SK-MEL-5 (cell line): ENCODE measurements at regions not wholly inside any gene's neighbourhood (a gene's known extent, or its start where the extent isn't known, plus 50 kb on each side); places are given as distances from the start of the nearest gene placed in this dataset.
A peak's percentile ranks its signal among the peaks of the same experiment; 100 is the strongest.
"Not testable (repeated sequence)": the region's sequence is repeated elsewhere in the genome, so short reads cannot be mapped to it uniquely, and the experiment has no call there.

Experiments used
- DNase-seq: peaks from one replicate; pipeline ENCODE4 v3.0.0-alpha.2; 2016; ENCODE audit warnings: low read depth, low spot score
- in situ Hi-C: cut with HindIII; loops from 2 replicates; pipeline ENCODE4 v1.10.0; 2016; ENCODE audit warnings: low sequenced_read_pairs, high pct_unique_total_duplicates, low pct_unique_long_range_greater_than_20kb

DNA sequence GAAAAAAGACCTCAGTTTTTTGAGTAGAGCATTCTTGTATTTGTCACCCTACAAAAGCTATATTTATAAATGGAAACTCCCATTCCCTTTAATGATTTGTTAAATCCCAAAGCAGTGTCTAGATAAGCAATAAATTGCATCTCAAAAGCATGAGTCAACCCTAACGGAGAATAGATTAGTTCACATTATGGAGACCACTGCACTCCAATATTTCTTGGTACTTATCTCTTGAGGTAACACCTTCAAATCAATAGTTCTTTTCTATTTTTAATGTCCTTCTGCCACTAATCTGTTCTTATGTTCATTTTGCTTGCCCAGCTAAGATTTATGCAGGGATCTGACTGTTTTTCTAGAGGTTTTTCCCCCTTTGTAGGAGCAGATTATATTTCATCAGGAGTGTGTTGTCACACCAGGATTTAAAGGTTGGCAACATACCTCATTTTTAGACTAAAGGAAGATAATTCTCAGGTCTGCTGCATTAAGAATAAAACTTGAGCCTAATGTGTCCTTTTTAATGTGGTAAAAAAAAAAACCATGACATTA, 91.4 kb upstream of the ADGRG2 start:
- no peak for DNase-seq
- in situ Hi-C loops, result no loop called here

DNA sequence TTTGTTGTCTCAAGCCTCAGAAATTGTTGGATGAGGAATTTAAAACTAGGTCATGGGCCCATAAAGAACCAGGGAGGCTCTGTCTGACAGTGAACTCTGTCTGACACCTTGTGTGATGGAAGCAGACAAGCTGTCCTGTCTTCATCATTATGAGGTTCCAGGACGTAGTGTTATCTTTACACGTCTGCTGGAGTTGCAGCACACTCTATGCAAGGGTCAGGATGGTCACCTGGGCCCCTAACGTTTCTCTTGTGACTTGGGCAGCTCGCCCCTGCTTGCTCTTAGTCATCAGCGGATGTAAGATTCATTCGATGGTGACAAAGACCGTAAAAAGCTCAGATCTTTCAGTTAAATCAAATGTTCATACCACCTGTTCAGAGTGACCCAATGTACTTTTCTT, 92.0 kb upstream of the ADGRG2 start:
- in situ Hi-C loops, result no loop called here
- DNase-seq, result no peak

DNA sequence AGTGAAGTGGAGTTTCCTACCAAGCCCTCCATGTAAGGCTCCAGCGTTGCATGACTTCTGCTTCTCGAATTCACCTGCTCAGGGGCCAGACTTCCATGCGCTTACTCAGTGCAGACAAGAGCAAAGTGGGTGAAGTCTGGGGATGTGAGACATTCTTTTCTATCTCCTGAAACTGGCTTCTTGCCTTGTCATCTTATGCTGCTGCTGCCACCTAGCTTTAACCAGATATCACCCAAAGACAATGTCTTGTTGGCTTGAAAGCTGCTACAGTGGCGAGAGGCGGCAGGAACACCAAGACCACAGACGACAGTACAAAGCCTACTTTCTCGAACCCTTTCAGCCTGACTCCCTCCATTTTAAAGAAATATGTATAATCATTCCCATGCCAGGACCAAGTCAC, 103.6 kb upstream of the ADGRG2 start:
- peak; percentile 17 for DNase-seq
- in situ Hi-C loops, result no loop called here

DNA sequence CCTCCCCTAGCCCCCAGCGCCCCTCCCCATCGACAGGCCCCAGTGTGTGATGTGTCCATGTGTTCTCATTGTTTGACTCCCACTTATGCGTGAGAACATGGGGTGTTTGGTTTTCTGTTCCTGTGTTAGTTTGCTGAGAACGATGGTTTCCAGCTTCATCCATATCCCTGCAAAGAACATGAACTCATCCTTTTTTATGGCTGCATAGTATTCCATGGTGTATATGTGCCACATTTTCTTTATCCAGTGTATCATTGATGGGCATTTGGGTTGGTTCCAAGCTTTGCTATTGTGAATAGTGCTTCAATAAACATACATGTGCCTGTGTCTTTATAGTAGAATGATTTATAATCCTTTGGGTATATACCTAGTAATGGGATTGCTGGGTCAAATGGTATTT, 107.6 kb upstream of the ADGRG2 start:
- DNase-seq, in situ Hi-C loops: not testable (repeated sequence)

DNA sequence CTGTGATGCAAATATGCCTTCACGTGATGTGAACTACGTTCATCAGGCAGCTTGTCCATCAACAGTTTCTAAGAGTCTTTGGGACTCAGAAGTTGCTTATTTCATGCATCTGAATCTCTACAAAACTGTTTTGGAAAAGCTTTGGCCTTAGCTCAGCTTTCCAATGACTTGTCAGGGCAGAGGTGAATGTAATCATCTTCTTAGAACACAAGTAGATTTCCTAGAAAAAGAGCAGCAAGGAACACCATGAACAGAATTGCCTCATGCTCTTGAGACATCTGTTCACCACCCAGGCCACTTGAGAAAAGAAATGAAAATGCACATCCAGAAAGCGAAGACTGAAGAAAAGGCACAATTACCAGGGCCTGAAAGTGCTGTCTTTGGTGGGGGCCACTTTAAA, 105.8 kb upstream of the PDHA1 start:
- in situ Hi-C loops, result no loop called here

DNA sequence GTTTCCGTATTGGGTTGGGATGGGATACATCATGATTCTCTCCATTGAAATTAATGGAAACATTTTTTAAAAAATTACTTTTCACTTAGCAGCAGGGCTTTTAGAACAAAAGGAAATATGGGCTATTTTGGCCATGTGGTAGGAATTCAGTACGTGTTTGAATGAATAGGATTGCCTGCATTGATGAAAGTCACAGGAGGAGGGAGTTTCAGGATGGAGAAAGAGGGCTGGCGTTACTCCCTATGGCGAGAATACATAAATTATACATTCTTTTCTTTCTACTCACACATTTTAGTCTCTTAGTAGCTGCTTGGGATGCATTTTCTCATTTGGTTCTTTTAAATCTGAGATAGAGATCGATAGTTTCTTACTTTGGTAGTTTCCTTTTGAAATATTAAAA, 100.3 kb upstream of the PDHA1 start:
- DNase-seq, result no peak
- in situ Hi-C loops, result no loop called here

More for the DNA sequence above, 105.8 kb upstream of the PDHA1 start:
- no peak for DNase-seq

DNA sequence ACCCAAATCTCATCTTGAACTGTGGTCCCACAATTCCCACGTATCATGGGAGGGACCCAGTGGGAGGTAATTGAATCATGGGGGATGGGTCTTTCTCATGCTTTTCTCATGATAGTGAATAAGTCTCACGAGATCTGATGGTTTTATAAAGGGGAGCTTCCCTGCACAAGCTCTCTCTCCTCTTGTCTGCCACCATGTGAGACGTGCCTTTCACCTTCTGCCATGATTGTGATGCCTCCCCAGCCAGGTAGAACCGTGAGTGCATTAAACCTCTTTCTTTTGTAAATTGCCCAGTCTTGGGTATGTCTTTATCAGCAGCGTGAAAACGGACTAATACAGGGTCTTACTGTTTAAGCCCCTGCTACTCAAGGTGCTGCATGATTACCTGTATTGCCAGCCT, 98.8 kb upstream of the PDHA1 start:
- DNase-seq, in situ Hi-C loops: not testable (repeated sequence)

DNA sequence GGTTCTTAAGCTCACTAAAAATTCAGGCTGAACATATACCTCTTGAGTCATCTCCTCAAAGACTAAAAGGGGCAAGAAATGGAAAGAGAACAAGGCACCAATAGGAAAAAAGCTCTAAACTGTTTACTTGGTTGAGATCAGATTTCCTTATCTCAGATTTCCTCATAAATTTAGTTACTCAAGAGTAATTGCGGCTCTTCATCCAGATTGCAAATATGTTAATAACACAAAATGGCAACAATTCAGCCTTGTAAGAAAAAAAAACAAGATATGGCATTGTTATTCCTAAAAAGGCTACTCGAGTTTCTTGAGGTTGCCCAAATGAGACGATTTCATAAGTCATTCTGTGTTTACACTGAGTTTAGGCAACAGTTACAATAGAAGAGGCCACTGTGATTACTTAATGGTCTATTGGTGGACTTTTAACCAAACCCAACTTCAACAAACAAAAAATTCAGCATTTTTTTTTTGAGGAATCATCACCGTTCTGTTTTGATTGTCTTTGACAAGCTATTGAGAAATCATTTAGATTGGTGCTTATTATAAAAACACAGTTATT, 97.9 kb upstream of the PDHA1 start:
- in situ Hi-C loops, result no loop called here
- DNase-seq, result no peak

DNA sequence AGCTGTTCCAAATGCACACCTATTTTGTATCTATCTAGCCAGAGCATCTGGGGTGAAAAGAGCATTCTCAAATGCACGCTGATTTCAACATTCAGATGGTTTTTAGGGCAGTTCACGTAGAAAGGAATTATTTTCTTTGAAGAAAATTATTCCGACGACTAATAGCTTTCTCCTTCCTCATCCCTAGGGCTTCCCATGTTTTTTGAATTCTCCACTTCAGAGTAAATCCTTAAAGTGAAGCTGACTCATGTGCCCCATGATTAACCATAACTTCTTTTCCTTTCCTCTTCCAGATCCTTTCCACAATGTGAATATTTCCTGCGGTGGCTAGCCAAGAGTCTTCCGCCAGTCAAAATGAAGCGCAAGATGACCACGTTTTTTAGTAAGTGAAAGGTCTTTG, 86.7 kb upstream of the PDHA1 start:
- DNase-seq, result no peak
- in situ Hi-C loops, result no loop called here

DNA sequence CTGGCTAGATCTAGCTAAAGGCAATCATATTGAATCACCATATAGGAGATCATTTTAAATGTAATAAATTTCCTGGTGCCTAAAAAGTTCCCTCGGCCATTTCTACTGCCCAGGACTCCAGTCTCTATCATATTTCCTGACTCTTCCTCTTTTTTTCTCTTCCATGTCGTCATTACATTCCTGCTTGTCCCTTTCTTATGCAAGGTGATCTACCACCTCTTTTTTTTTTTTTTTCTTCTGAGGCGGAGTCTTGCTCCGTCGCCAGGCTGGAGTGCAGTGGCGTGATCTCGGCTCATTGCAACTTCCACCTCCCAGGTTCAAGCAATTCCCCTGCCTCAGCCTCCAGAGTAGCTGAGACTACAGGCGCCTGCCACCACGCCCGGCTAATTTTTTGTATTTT, 82.7 kb upstream of the PDHA1 start:
- in situ Hi-C loops, DNase-seq: not testable (repeated sequence)

DNA sequence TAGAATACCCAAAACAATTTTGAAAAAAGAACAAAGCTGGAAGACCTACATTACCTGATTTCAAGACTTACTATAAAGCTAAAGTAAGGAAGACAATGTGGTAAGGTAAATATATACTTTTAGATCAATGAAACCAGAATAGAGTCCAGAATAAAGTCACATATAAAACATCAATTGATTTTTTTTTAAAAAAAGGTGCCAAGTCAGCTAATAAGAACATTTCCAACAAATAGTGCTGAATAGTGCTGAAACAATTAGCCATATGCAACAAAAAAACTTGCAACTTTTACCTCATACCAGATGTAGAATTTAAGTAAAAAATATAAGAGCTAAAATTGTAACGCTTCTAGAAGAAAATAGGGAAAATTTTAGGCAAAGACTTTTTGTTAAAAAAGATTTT, 73.0 kb upstream of the PDHA1 start:
- no peak for DNase-seq
- in situ Hi-C loops, result no loop called here

DNA sequence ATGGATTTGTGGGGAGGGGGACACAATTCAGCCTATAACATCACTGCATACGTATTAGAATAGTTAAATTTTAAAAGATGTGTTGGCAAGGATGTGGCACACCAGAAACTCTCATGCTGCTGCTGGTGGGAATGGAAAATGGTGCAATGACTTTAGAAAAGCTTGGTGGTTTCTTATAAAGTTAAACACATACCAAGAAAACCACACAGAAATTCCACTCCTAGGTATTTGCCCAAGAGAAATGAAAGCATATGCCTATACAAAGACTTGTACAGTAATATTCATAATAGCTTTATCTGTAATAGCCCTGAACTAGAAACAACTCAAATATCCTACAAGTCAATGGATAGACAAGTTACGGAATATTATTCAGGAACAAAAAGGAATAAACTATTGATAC, 71.3 kb upstream of the PDHA1 start:
- in situ Hi-C loops, result no loop called here
- DNase-seq, result no peak

DNA sequence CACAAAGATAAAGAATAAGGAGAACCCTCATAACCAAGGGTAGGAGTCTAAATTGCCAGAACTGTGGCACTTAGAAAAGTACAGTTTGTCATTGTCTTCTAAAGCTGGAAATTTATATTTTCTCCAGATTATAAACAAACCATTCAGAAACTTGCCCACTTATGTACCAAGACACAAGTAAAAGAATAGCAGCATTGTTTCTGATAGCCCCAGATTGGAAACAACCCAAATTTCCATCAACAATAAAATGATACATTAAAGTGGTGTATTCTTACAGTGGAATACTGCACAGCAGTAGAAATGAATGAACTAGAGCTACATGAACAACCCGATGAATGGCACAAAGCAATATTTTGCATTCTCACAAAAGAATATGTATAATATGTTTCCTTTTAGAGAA, 63.1 kb upstream of the PDHA1 start:
- peak; percentile 68 for DNase-seq
- in situ Hi-C loops, result no loop called here

DNA sequence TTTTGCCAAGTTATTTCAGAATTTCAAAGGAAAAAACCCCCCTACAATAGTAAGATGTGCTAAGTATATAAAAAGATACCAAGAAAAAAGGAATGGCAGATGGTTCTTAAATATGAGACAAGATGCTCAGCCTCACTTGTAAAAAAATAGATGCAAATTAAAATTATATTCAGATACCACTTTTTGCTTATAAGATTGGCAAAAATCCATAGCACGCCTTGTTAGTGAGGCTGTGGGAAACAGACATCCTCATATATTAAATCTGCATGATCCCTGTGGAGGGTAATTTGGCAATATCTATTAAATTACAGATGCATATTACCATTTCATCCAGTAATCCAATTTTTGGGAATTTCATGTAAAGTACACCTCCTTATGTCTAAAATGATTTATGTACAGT, 62.5 kb upstream of the PDHA1 start:
- DNase-seq, result no peak
- in situ Hi-C loops, result no loop called here

DNA sequence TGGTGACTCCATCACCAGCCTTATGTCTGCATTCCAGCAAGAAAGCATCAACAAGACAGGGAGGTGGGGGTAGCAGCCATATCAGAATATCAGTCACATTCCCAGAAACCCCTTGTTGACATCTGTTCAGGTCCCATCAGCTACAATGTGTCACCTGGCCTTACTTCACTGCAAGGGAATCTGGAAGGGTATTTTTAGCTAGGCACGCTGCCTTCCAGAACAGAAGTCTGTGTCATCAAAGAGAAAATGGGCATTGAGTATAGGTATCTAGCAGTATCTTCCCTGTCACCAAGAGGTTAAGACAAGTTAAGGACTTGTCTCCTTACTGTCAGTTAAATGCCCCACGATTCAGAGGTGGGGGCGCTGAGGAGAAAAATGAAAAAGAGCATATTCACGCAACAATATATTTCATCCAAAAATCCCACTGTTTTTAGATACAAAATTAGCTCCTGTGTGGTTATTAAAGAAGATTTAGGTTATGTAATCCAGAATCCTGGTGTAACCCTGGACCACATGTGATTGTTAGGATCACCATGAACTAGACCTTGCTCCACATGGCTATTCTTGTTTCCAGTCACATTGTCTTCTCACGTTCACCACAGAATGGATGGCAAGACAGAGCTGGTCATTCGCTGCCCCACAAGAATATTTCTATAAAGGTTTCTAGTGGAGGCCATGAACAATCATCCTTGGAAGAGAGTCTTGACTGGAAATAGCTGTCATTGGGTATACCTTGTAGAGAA, 60.0 kb upstream of the PDHA1 start:
- in situ Hi-C loops, result no loop called here

DNA sequence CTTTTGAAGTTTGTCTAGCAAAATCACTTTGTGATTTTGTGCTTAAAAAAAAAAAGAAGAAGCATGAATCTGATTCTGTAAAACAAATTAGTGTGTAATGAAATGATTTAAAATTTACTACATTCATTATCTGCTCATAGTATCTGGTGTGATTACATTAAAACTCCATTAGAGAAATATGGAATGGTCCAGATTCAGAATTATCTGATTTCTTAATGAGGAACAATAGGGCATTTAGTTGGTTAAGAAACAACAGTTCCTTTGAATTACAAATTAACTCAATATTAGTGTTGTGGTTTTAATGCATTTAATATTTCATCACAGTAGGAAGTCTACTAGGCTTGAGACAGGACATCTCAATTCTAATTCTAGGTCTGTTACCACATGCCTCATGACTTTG, 57.9 kb upstream of the PDHA1 start:
- no peak for DNase-seq
- in situ Hi-C loops, result no loop called here

More for the DNA sequence above, 60.0 kb upstream of the PDHA1 start:
- DNase-seq, result no peak

DNA sequence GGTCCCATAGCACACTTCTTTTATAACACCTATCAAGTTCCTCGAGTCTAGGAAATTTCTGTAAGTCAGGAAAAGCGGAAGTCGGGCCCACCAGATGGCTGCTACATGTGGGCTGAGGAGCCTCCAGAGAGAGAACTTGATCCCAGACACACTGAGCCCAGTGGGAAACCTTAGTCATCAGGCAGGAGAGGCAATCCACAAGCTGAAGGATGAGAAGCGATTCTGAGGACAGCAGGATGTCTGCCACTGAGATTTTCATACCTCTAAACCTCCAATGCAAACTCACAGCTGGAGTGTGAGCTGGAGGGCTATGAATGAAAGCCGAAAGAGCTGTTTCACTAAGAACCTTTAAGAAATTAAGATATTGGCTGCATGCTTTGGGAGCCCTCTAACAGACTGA, 52.6 kb upstream of the PDHA1 start:
- in situ Hi-C loops, result no loop called here
- no peak for DNase-seq

DNA sequence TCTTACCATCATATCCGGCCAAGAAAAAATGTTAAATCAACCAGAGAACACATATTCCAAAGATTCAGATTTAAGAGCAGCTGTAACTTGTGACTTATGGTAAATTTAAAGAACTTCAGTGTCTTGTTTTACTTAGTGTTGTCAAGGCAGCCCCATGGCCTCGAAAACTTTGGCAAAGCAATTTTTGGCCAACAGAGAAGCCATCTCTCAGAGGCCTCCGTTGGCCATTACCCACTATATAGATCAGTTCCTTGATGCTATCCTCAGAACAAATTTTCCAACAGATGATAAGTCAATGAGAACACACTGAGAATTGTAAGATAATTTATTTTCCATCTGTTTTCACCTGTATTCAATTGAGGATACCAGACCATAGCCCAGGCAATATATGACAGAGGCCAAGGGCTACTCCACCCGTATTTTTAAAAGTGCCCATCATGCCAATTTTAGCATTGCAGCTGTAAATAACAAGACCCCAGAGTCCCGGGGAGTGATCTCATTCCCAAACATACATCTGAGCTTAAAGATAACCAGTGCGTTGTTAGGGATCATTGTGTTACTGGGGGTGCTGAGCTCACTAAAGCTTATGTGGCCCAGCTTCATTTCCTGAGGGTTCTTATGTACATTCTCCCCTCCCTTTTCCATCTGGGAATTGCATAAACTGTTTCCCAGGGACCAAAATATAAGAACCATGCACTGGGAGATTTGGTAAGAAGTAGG, 50.0 kb upstream of the PDHA1 start:
- DNase-seq, result no peak
- in situ Hi-C loops, result no loop called here
